Hepatocyte (in vitro differentiated cells): ENCODE measurements at regions not wholly inside any gene's neighbourhood (a gene's known extent, or its start where the extent isn't known, plus 50 kb on each side); places are given as distances from the start of the nearest gene placed in this dataset.

Source experiments
- CTCF ChIP-seq: fragments of 200-600 bp; sonication (generic); IDR thresholded peaks from 2 replicates; pipeline ENCODE4 v1.5.1; 2016; ENCODE audit warnings: antibody characterized with exemption, mild to moderate bottlenecking; ENCODE audit not compliant: poor library complexity
- EZH2 ChIP-seq: fragments of 200-600 bp; sonication (generic); IDR thresholded peaks from 2 replicates; pipeline ENCODE4 v1.6.1; 2016; ENCODE audit warnings: antibody characterized with exemption, mild to moderate bottlenecking, borderline replicate concordance

- TF ChIP-seq EZH2: no peak
- TF ChIP-seq CTCF: no peak
Observed at GRCh38 chr3:115251509-115251908, 104.4 kb upstream of the ZBTB20 start.
